Prostate gland (tissue), 2 donors: ENCODE measurements at regions not wholly inside any gene's neighbourhood (a gene's known extent, or its start where the extent isn't known, plus 50 kb on each side); places are given as distances from the start of the nearest gene placed in this dataset.

Experiments used
- CTCF ChIP-seq, 4 experiments: fragments of 200-600 bp in 2 of 4; fragments of 450-650 bp in 2 of 4; sonication (generic) in 2 of 4; IDR thresholded peaks; 1 replicate in 3 of 4; 2 replicates in 1 of 4; pipeline ENCODE4 v1.5.1; 2016 to 2019; ENCODE audit warnings: antibody characterized with exemption in 4 of 4, mild to moderate bottlenecking in 2 of 4, moderate library complexity in 2 of 4
- POLR2A ChIP-seq: fragments of 450-650 bp; IDR thresholded peaks from one replicate; pipeline ENCODE4 v1.6.1; 2016; ENCODE audit warnings: antibody characterized with exemption, mild to moderate bottlenecking
- POLR2AphosphoS5 ChIP-seq: sonication (generic); formaldehyde crosslinking; IDR thresholded peaks from one replicate; pipeline ENCODE4 v1.6.1; 2017; ENCODE audit warnings: antibody characterized with exemption

GRCh38 chr6:120622127-120622631 is 712.1 kb downstream of the TBC1D32 start:
- TF ChIP-seq CTCF (IDR thresholded peaks at IDR 0.05) (no peak), POLR2AphosphoS5 (no peak), POLR2A (no peak)
